A673 (cell line): ENCODE measurements at regions not wholly inside any gene's neighbourhood (a gene's known extent, or its start where the extent isn't known, plus 50 kb on each side); places are given as distances from the start of the nearest gene placed in this dataset.

Experiments
- BruUV-seq: library from RNA; stranded (reverse); fragments of 400-500 nt; replicated peaks from 2 replicates; lab custom pipeline; 2021; lab: Mats Ljungman, UMichigan
- CTCF ChIA-PET: fragments of 300-600 bp; sonication (Branson Sonifier 250); formaldehyde crosslinking; loops from one replicate; lab custom pipeline; 2022; ENCODE audit warnings: antibody characterized with exemption; lab: Charles Lee
- POLR2A ChIA-PET: fragments of 300-600 bp; sonication (Branson Sonifier 250); formaldehyde crosslinking; loops from one replicate; lab custom pipeline; 2022; ENCODE audit warnings: antibody characterized with exemption; ENCODE audit not compliant: low non-redundant PET; lab: Charles Lee
- DNase-seq: peaks from one replicate; pipeline ENCODE4 v3.0.0-alpha.2; 2015; ENCODE audit warnings: low spot score
- H3K27ac ChIP-seq: fragments of 200-600 bp; sonication (generic); 2 replicates; pipeline ENCODE4 v1.5.1; 2016; ENCODE audit warnings: mixed run types, low read depth, mild to moderate bottlenecking, mixed read lengths, antibody characterized with exemption, low read length; ENCODE audit not compliant: poor library complexity, severe bottlenecking
- H3K27me3 ChIP-seq: fragments of 200-600 bp; sonication (generic); replicated peaks from 2 replicates; pipeline ENCODE4 v1.6.1; 2017; ENCODE audit warnings: mixed run types, low read depth, mild to moderate bottlenecking, mixed read lengths, antibody characterized with exemption, low read length; ENCODE audit not compliant: insufficient read depth, poor library complexity
- H3K36me3 ChIP-seq: fragments of 200-600 bp; sonication (generic); 2 replicates; pipeline ENCODE4 v1.6.1; 2016; ENCODE audit warnings: mixed run types, mild to moderate bottlenecking, mixed read lengths, antibody characterized with exemption, low read length; ENCODE audit not compliant: insufficient read depth, poor library complexity, severe bottlenecking
- H3K4me1 ChIP-seq: fragments of 200-600 bp; sonication (generic); 2 replicates; pipeline ENCODE4 v1.6.1; 2017; ENCODE audit warnings: mixed run types, mild to moderate bottlenecking, mixed read lengths, antibody characterized with exemption, low read length; ENCODE audit not compliant: insufficient read depth, poor library complexity, severe bottlenecking
- H3K4me3 ChIP-seq: fragments of 200-600 bp; sonication (generic); 2 replicates; pipeline ENCODE4 v1.5.1; 2016; ENCODE audit warnings: low read depth, mixed run types, mild to moderate bottlenecking, mixed read lengths, low read length; ENCODE audit not compliant: poor library complexity, severe bottlenecking
- H3K9me3 ChIP-seq: fragments of 200-600 bp; sonication (generic); 2 replicates; pipeline ENCODE4 v1.6.1; 2016; ENCODE audit warnings: mixed run types, low read depth, mild to moderate bottlenecking, mixed read lengths, antibody characterized with exemption, low read length; ENCODE audit not compliant: poor library complexity, severe bottlenecking
- CTCF ChIP-seq: fragments of 300-800, 200-600 bp; sonication (generic); conservative IDR thresholded peaks from 2 replicates; pipeline ENCODE4 v1.5.1; 2017; ENCODE audit warnings: low read depth, mild to moderate bottlenecking, antibody characterized with exemption, low read length, moderate library complexity, mixed read lengths
- EZH2 ChIP-seq: fragments of 200-600 bp; sonication (generic); IDR thresholded peaks from 2 replicates; pipeline ENCODE4 v1.6.1; 2017; ENCODE audit warnings: borderline replicate concordance, low read depth, mild to moderate bottlenecking, mixed read lengths, antibody characterized with exemption, low read length; ENCODE audit not compliant: poor library complexity, severe bottlenecking
- intact Hi-C: fragments of 100-400 bp; cut with micrococcal nuclease; formaldehyde crosslinking; loops from one replicate; pipeline ENCODE4 v1.10.0; 2022; ENCODE audit not compliant: unreplicated experiment

GRCh38 chr3:152608696-152609594, 226.0 kb upstream of the P2RY1 start:
- TF ChIP-seq EZH2, result no peak
- no peak for TF ChIP-seq CTCF
- no TSS peak for BruUV-seq
- intact Hi-C loops, result no loop called here
- no peaks in the 10 kb centered on the region for H3K36me3 ChIP-seq
- no peaks in the 10 kb centered on the region for H3K4me1 ChIP-seq
- H3K27ac ChIP-seq, result no peak overlapping the region
- no peak overlapping the region for H3K4me3 ChIP-seq
- no peak for DNase-seq
- peaks cover 5% of the 10 kb centered on the region for H3K9me3 ChIP-seq
- no peaks in the 10 kb centered on the region for H3K27me3 ChIP-seq
- ChIA-PET POLR2A (no interaction called here), CTCF (no interaction called here)

GRCh38 chr3:152609891-152610290, 225.0 kb upstream of the P2RY1 start:
- no TSS peak for BruUV-seq
- intact Hi-C loops, result no loop called here
- no peak for DNase-seq
- Histone ChIP-seq H3K36me3 (no peaks in the 10 kb centered on the region), H3K9me3 (no peaks in the 10 kb centered on the region), H3K27me3 (no peaks in the 10 kb centered on the region), H3K27ac (no peak overlapping the region), H3K4me1 (no peaks in the 10 kb centered on the region), H3K4me3 (no peak overlapping the region)
- CTCF ChIA-PET, result no interaction called here
- POLR2A ChIA-PET, result no interaction called here
- TF ChIP-seq CTCF, result no peak

GRCh38 chr3:152610622-152611021, 224.3 kb upstream of the P2RY1 start:
- Histone ChIP-seq H3K9me3 (no peaks in the 10 kb centered on the region), H3K36me3 (no peaks in the 10 kb centered on the region), H3K4me3 (no peak overlapping the region), H3K27ac (no peak overlapping the region), H3K27me3 (no peaks in the 10 kb centered on the region), H3K4me1 (no peaks in the 10 kb centered on the region)
- ChIA-PET CTCF (no interaction called here), POLR2A (no interaction called here)
- DNase-seq, result no peak
- intact Hi-C loops, result no loop called here
- BruUV-seq, result no TSS peak
- TF ChIP-seq CTCF, result no peak
- TF ChIP-seq EZH2, result no peak
